ENCODE measurements at regions not wholly inside any gene's neighbourhood (a gene's known extent, or its start where the extent isn't known, plus 50 kb on each side); places are given as distances from the start of the nearest gene placed in this dataset.
A peak's percentile ranks its signal among the peaks of the same experiment; 100 is the strongest.
"Not testable (repeated sequence)": the region's sequence is repeated elsewhere in the genome, so short reads cannot be mapped to it uniquely, and the experiment has no call there.

GRCh38 chr2:65937379-65938160 is 497.4 kb upstream of the MEIS1 start:
- Mint-ChIP-seq H3K36me3 (ENCODE audit: low read depth) (no peaks in the 10 kb centered on the region), H3K27ac (ENCODE audit: unreplicated experiment) (no peak overlapping the region), H3K4me3 (no peak overlapping the region), H3K4me1 (peaks cover 6% of the 10 kb centered on the region), H3K27me3 (ENCODE audit: low read depth) (no peaks in the 10 kb centered on the region), H3K9me3 (no peaks in the 10 kb centered on the region)
- TF ChIP-seq CTCF (conservative IDR thresholded peaks at IDR 0.05) = no peak
- no peak for DNase-seq (ENCODE audit: low read depth, low spot score)

- no peak for TF ChIP-seq CTCF (conservative IDR thresholded peaks at IDR 0.05)
- Mint-ChIP-seq H3K4me1 (peaks cover 11% of the 10 kb centered on the region), H3K27me3 (ENCODE audit: low read depth) (no peaks in the 10 kb centered on the region), H3K4me3 (no peak overlapping the region), H3K9me3 (peaks cover 3% of the 10 kb centered on the region), H3K27ac (ENCODE audit: unreplicated experiment) (peak overlapping the region; percentile 20), H3K36me3 (ENCODE audit: low read depth) (no peaks in the 10 kb centered on the region)
- DNase-seq (ENCODE audit: low read depth, low spot score) = no peak
Observed at GRCh38 chr2:65934992-65935629, 499.8 kb upstream of the MEIS1 start.

- Mint-ChIP-seq H3K36me3 (ENCODE audit: low read depth) (no peaks in the 10 kb centered on the region), H3K9me3 (peaks cover 7% of the 10 kb centered on the region), H3K4me3 (no peak overlapping the region), H3K27me3 (ENCODE audit: low read depth) (no peaks in the 10 kb centered on the region), H3K4me1 (peaks cover 11% of the 10 kb centered on the region), H3K27ac (ENCODE audit: unreplicated experiment) (no peak overlapping the region)
- no peak for DNase-seq (ENCODE audit: low read depth, low spot score)
- TF ChIP-seq CTCF (conservative IDR thresholded peaks at IDR 0.05) = no peak
Observed at GRCh38 chr2:65932571-65932970, 500.2 kb upstream of the SPRED2 start.

- peaks cover 7% of the 10 kb centered on the region for H3K9me3 Mint-ChIP-seq
- no peak overlapping the region for H3K27ac Mint-ChIP-seq (ENCODE audit: unreplicated experiment)
- no peak for TF ChIP-seq CTCF (conservative IDR thresholded peaks at IDR 0.05)
- H3K27me3 Mint-ChIP-seq (ENCODE audit: low read depth) = no peaks in the 10 kb centered on the region
- no peak overlapping the region for H3K4me3 Mint-ChIP-seq
- DNase-seq (ENCODE audit: low read depth, low spot score) = no peak
- H3K36me3 Mint-ChIP-seq (ENCODE audit: low read depth) = peaks cover 3% of the 10 kb centered on the region
- peaks cover 5% of the 10 kb centered on the region for H3K4me1 Mint-ChIP-seq
Observed at GRCh38 chr2:65931056-65931455, 498.7 kb upstream of the SPRED2 start.

- Mint-ChIP-seq H3K4me1 (peaks cover 4% of the 10 kb centered on the region), H3K27ac (ENCODE audit: unreplicated experiment) (no peak overlapping the region), H3K4me3 (no peak overlapping the region), H3K9me3 (peaks cover 9% of the 10 kb centered on the region), H3K27me3 (ENCODE audit: low read depth) (no peaks in the 10 kb centered on the region), H3K36me3 (ENCODE audit: low read depth) (peaks cover 3% of the 10 kb centered on the region)
- TF ChIP-seq CTCF (conservative IDR thresholded peaks at IDR 0.05) = no peak
- DNase-seq (ENCODE audit: low read depth, low spot score) = no peak
Observed at GRCh38 chr2:65930259-65930658, 497.9 kb upstream of the SPRED2 start.

GRCh38 chr2:65929664-65930063 is 497.3 kb upstream of the SPRED2 start:
- DNase-seq (ENCODE audit: low read depth, low spot score); H3K4me3 Mint-ChIP-seq; H3K9me3 Mint-ChIP-seq; H3K36me3 Mint-ChIP-seq (ENCODE audit: low read depth); H3K4me1 Mint-ChIP-seq; H3K27me3 Mint-ChIP-seq (ENCODE audit: low read depth); H3K27ac Mint-ChIP-seq (ENCODE audit: unreplicated experiment): not testable (repeated sequence)

Data from neural crest cell (in vitro differentiated cells).